ENCODE measurements at regions not wholly inside any gene's neighbourhood (a gene's known extent, or its start where the extent isn't known, plus 50 kb on each side); places are given as distances from the start of the nearest gene placed in this dataset.

DNA sequence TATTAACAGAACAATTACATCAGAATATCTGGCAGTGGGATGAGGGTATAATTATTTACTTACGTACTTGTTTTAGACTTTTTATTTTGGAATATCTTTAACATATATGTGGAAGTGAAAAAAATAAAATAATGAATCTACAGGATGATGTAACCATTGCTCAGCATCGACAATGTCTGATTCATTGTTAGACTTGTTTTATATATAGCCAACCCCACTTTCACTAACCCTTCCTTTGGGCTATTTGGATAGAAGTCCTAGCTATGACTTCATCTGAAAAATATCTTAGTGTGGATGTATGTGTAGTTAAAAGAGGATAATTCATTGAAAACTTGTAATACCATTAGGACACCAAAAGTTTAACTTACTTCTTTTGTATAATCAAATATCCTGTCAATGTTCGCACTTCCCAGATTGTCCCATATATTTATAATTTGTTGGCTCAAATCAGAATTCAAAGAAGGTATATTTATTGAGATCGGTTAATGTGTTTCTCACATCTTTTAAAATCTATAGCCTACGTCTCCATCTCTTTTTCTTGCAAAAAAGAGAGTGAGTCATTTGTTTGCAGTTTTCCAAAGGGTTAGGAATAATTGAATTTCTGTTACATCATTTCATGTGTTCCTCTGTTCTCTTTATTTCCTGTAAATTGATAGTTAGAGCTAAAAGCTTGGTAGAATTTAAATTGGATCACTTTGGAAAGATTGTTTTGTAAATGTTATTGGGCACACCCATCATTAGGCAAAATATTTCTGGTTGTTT, 506.1 kb upstream of the FAM98A start:
- TF ChIP-seq, protein P1, sequence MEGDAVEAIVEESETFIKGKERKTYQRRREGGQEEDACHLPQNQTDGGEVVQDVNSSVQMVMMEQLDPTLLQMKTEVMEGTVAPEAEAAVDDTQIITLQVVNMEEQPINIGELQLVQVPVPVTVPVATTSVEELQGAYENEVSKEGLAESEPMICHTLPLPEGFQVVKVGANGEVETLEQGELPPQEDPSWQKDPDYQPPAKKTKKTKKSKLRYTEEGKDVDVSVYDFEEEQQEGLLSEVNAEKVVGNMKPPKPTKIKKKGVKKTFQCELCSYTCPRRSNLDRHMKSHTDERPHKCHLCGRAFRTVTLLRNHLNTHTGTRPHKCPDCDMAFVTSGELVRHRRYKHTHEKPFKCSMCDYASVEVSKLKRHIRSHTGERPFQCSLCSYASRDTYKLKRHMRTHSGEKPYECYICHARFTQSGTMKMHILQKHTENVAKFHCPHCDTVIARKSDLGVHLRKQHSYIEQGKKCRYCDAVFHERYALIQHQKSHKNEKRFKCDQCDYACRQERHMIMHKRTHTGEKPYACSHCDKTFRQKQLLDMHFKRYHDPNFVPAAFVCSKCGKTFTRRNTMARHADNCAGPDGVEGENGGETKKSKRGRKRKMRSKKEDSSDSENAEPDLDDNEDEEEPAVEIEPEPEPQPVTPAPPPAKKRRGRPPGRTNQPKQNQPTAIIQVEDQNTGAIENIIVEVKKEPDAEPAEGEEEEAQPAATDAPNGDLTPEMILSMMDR (IDR thresholded peaks at IDR 0.05; ENCODE audit: insufficient read depth, low read length, poor library complexity, severe bottlenecking), result no peak
- no peak for TF ChIP-seq EZH2phosphoT487 (conservative IDR thresholded peaks at IDR 0.05; ENCODE audit: low read length)

Measured in SU-DHL-6 (cell line).